Activated CD4-positive, CD25-positive, alpha-beta regulatory T cell treated with anti-CD3 and anti-CD28 coated beads, Interleukin-2, amount 50 U/mL, for 24 hours (primary cell): ENCODE measurements at regions not wholly inside any gene's neighbourhood (a gene's known extent, or its start where the extent isn't known, plus 50 kb on each side); places are given as distances from the start of the nearest gene placed in this dataset.
A peak's percentile ranks its signal among the peaks of the same experiment; 100 is the strongest.

Experiments used
- ATAC-seq, 2 donors: fragments of 150-1000 bp; cut with Tn5 transposase; one replicate each; pipeline ENCODE4 v1.10.0; 2021; ENCODE audit warnings: mild to moderate bottlenecking in 1 of 2, moderate library complexity in 1 of 2

DNA sequence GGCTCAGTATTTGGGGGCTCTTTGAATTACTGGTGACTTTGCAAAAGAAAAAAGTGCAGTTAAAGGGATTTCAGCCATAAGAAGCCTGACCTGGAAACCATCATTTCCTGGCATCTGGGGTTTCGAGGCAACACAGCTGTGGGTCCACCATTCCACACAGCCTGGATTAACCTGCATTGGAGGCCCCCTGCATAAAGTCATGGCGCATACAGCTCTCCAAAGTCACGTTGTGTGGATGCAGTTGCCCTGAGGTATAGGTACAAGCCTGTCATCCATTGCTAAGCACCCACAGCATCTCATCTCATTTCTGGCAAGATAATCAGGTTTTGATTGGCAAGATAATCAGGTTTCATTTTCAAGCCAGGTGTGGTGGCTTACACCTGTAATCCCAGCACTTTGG, 54.5 kb upstream of the TAGAP start:
- ATAC-seq, result no peak

DNA sequence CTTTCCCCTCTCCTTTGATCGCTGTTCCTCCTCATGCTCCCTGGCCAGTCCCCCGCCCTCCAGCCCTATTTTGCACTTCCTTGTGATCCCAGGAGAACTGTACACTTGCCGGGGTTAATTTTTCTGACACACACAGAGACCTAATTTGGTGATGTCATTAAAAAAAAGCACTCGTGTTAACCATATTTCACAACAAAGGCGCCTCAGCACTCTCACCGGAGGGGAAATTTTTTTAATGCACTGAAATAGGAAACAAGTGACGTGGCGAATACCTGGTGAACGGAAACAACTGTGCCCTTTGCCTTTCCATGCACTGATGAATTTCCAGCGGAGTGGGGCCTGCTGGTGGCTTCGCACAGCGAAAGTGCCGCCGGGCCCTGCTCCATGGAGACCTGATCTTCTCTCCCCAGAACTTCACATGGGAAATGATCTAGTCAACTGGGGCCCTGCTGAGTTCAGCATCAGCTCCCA, 53.9 kb upstream of the TAGAP start:
- ATAC-seq, result peak; percentile 67 to 72

DNA sequence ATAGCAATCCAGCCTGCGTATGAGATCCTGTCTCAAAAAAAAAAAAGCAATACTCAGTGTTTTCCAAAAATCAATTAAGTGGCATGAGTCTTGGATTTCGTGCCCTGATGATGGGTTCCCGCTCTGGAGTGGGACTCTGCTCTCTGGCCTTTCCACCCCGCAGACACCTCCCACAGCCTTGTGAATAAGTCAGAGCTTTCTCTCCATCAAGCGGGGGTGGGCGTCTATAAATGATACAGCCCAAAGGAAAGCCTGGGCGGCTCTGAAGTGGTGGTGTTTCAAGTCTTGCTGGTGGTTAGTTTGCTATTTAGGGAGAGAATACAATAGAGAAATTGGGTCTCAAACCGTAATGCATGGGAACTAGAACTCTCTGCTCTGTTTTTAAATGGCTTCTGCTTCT, 52.5 kb upstream of the TAGAP start:
- peak; percentile 22 to 48 for ATAC-seq

DNA sequence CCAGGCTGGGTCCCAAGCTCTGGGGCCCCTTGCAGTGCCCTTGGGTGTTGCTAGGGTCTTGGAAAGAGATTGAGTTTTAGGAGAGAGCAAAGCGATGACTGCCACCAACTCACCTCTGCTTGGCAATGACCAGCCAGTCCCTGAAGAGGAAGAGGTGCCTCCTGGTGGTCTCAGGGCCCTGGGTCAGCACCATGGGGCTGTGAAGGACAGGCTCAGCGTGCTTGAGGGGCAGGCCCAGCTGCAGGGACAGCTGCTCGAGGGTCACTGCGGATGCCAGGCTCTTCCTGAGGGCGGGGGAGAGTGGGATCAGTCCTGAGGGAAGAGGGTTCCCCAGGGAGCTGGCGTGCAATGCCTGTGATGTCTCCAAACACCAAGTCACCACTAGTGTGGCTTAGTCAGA, 50.8 kb upstream of the TAGAP start:
- no peak for ATAC-seq

DNA sequence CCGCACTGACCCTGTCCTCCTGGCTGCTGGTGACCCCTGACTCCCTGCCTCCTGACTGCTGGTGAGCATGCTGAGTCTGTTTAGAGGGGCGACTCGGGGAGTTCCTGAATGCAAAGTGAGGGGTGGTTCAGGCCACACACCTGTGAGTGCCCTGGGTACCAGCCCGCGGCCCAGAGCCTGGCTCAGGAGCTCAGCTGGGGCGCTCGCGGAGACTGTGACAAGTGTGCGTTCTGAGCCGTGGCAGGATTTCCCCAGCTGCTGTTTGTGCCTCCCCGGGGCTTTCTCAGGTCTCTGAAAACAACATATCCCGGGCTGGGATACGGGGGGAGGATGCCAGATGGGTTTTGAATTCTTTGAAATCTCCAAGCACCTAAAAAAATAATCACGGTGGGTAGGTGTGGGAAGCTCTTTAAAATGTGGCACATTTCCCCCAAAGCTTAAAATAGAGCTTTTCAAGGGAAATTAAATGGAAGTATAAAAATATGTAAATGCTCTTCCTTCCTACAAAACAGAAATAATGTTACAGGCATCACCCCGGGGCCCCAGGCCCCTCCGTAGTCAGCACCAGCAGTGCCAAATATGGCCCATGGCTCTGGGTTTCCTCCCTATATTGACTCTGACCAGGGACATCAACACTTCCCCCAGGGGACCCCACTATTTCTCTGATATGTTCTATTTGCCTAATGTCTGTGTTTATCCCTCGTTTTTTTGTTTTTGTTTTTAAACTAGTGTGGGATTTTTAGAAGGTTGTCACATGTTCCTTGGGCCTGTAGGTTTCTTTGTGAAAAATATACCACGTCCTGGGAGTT, 49.9 kb upstream of the TAGAP start:
- ATAC-seq, result peak; percentile 37 to 47
